NCI-H446 treated with DMSO at 0.1 percent for 48 hours (cell line): ENCODE measurements at regions not wholly inside any gene's neighbourhood (a gene's known extent, or its start where the extent isn't known, plus 50 kb on each side); places are given as distances from the start of the nearest gene placed in this dataset.

Source experiments
- DNase-seq: peaks from one replicate; lab custom pipeline; 2025; lab: John Stamatoyannopoulos, UW

DNA sequence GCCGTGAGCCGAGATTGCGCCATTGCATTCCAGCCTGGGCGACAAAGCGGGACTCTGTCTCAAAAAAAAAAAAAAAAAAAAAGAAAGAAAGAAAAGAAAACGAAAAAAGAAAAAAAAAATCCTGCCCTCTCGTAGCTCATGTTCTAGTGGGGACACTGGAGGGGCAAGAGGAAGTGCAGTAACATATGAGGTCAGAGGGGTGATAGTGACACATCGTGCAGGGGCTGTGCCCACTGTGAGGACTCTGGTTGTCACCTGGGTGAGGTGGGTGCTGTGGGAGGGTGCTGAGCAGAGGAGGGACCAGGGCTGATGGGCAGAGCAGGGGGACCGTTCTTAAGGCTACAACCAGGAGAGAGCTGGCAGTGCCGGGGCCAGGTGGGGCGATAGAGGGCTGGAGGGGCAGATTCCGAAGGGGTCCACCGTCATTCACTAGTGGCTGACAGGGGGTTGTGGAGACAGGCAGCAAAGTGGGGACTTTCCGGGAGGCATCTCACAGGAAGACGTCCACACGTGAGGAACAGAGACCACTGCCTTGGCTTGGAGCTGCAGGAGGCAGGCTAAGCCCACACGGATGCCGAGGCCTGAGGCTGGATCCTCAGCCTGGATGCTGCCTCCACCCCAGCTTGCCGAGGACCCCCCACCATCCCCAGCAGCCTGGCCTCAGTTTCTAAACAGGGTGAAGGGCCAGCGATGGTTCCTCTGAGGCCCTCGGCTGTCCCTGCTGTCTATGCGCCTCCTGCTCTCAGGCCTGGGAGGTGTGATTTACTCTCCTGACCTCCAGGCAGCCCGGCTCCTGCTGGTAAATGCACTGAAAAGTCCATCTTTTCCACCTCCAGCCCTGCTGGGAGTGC lies 154.3 kb upstream of the IQSEC1 start:
- DNase-seq, result no peak

DNA sequence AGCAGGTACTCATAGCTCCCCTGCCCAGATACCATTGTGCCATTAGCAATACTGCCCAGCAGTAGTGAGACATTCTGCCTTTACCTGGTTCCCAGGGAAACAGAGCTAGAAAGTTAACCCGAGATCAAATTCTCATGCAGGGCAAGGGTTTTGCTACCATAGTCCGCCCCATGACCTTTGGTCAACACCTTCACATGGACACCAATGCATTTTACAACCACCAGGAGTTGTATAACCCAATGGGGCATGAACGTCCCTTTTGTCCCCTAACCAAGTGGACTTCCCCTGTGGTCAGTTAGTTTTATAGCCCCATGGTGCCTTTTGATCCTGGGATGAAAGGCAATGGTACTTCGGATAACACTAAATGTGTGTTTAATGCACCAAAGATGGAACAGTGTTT lies 151.7 kb upstream of the IQSEC1 start:
- DNase-seq, result no peak

DNA sequence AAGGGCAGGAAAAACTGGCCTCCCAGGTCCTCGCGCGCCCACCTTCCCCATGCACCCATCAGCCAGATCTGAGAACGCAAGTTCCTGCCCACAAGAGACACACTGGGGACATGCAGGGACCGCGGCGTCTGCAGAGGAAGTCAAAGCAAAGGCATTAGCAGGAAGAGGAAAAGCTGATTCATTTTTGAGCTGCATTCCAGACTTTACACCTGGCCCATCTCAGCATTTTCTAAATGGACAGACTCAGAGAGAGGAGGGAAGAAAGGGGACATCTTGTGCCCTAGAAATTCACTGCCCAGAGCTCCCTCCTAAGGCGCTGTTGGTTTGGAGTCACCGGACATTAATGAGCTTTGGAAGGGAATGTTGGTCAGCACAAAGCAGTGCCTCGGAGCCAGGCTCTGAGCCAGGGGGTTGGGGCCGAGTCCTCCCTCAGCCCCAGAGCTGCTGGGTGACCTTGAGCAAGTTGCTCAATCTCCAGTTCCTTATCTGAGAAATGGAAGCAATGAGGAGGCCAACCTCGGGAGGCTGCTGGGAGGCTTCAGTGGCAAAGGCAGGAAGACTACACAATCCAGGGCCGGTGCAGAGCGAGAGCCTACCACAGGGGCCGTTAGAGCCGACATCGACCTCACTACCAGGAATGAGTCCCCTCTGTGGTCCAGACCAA lies 150.5 kb upstream of the IQSEC1 start:
- no peak for DNase-seq

DNA sequence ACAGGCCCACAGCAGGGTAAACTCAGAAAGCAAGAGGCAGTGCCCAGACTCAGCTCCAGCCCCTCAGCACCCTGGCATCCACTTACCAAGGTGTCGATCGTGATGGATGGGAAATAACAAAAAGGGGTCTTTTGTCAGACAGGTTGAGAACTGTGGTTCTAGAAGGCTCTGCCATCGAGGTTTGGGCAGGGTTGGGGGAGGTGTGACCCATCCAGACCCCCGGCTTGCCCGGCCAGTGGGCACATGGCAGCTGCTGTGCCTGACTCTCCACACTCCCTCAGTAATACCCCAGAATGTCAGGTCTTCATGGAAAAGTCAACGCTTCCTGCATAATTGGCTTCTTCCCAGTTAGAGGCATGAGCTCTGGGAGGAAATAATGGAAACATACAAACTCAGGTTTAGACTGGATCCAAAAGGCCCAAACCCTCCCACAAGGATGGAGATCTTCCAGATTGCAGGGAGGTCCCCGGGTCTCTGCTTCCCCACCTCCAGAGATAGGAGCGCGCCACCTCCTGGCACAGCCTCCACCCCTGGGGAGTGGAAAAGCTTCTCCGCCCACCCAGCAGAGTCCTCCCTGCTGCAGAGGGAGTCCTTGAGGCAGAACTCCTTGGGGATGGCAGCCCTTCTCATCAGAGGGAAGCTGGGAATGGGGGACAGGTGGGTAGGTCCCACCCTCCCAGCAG lies 149.8 kb upstream of the IQSEC1 start:
- no peak for DNase-seq

DNA sequence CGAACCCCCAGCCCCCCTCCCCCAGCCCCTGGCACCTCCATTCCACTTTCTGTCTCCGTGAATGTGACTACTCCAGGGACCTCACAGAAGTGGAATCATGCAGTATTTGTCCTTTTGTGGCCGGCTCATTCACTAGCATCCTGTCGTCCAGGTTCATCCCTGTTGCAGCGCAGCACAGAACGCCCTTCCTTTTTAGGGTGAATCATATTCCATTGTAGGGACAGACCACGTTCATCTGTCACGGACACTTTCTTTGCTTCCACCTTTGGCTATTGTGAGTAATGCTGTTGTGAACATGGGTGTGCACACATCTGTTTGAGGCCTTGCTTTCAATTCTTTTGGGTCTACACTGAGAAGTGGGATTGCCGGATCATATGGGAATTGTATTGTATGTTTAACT lies 148.9 kb upstream of the IQSEC1 start:
- DNase-seq, result no peak

DNA sequence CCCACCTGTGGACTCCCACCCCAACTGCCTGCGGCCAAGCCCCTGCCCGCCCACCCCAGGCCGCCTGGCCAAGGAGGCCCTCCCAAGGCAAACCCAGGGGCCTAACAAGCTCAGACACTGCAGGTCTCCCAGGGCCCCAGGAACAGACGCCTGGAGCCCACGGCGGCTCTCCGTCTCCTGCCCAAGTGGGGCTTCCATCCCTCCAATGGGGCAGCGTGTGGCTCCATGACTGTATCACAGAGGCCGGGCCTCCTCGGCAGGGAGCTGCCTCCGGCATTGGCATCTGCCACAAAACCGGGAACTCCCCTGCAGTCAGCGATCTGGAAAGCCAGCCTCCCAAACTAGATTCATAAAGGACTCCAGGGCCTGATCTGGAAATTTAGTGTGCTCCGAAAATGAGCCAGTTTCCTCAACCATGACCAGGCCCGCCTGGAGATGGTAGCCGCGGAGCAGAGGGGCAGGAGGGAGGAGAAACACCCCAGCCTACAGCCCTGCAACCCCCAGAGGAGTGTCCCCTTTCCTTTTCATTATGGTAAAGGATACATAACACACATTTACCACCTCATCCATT lies 148.3 kb upstream of the IQSEC1 start:
- no peak for DNase-seq

DNA sequence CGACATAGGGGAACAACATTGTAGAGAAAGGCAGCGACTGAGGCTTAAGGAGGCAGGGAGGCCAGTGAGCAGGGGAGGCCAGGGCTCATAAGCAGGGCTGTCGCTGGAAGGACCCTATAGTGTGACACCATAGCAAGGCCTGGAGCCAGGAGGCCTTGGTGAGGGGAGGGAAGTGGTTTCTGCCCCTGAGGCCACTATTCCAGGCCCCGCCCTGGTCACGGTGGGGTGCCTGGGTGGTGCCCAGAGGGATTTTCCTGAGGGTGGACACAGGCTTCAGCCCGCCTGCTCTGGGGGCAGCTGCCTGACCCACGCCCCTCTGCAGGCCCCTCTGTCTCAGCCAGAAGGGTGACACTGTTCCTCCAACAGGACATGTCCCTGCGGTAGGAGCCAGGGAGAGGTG lies 147.8 kb upstream of the IQSEC1 start:
- no peak for DNase-seq

DNA sequence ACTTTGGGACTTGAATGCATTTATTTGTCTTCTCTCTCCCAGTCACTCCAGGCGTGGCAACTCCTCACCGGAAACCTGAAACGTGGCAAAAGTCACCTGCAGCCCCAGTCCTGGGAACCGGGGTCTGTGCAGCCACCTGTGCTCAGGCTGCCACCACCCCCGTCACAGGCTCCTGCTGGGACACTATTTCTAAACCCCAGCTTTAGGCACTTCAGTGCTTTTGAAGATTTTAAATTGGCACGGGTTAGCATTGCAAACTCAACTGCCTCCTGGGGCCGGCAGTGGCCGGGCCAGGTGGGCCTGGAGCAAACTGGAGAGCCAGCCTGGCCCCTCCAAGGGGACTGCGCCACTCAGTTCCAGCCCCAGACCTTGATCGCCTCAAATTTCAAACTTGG lies 146.7 kb upstream of the IQSEC1 start:
- no peak for DNase-seq

DNA sequence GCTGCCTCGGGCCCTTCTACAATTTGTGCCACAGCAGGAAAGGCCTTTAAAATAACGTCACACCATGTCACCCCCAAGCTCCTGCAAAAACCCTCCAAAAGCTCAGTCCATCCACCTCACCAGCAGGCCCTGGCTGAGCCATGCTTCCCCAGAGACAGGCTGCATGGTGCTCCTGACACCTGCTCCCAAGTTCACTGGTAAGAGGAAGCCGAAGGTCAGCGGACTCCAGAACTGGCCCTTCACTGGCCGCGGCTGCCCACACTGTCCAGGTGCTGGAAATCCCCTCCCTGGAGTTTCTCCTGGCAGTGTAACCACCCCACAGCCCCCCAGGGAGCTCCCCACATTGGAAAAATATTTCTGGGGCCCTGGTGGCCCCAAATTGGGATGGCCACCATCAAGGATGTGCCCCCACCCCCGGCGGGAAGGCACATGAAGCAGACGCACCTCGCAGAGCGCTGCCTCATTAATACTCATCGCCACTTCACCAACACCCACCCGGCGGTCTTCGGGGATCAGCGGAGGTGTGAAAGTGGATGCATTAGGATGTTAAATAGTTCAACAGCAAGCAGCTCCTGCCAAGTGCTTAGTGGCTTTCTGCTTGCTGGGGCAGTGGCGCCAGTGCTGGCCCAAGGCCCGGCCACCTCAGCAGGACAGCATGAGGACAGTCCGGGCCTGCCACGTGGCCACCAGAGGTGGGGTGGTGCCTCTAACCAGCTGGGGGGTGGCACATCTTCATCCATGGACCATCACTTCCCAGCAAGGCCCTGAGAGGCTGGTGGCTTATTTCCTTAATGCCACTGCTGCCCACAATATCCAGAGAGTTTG lies 146.1 kb upstream of the IQSEC1 start:
- no peak for DNase-seq

DNA sequence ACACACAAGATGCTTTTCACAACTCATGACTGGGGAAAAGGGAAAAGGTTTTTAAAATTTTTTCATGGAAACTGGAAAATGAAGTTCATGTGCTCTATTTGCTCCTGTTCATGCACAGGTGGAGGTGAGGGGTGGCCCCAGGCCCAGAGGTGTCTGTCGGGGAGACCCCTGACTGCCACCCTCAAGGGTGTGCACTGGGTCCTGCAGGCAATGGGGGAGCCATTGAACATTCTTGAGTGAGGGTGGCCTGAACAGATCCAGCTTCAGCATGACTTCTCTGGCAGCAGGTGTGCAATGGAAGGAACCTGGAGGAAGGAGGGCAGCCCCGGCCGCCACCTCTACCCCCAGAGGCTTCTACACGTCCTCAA lies 145.3 kb upstream of the IQSEC1 start:
- no peak for DNase-seq

DNA sequence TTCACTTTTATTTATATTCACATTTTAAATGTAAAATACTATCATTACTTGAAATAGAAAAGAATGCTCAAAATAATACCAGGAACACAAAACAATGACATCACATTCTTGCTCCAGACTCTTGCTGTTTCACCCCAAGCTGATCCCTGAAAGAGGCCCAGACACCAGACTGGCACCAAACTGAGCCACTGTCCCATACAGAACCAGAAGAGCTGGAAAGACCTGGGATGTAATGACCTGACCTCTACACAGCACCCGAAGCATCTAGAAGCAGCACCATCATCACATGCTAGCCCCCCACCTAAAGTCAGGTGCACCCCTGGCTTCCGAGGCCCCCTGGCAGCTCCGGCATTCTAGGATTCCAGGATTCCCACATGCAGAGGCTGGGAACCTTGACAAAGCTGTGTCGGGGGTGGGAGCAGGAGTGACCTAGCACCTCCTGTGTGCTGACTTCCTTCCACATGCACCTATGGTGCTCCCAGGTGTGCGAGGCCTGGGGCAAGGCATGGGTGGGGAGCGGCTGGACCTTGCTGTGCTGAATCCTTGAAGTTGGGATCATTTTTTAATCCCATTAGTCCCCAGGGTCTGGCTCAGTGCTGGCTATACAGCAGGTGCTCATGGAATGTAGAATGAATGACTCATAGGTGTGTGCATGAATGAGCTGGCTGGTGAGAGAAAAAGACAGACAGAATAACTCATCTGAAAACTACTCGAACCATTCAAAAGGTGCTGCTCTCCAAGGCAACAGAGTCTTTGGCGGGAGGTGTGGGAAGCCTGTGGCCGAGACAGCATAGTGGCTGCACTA lies 144.7 kb upstream of the IQSEC1 start:
- no peak for DNase-seq

DNA sequence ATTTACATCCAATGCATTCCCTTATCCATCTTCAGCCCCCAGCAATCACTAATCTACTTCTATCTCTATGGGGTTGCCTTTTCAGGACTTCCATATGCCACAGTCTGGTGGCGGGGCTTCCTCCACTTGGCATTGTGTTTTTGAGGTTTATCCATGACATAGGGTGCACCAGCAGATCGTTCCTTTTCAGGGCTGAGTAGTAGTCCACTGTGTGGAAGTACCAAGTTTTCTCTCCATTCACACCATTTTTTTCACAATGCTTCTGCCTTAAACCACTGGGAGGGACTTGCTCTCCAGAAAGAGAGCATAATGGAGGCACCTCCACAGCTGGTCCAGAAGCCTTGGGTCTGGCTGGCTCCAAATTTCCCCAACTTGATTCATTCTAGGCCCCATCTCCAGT lies 144.0 kb upstream of the IQSEC1 start:
- DNase-seq, result no peak

DNA sequence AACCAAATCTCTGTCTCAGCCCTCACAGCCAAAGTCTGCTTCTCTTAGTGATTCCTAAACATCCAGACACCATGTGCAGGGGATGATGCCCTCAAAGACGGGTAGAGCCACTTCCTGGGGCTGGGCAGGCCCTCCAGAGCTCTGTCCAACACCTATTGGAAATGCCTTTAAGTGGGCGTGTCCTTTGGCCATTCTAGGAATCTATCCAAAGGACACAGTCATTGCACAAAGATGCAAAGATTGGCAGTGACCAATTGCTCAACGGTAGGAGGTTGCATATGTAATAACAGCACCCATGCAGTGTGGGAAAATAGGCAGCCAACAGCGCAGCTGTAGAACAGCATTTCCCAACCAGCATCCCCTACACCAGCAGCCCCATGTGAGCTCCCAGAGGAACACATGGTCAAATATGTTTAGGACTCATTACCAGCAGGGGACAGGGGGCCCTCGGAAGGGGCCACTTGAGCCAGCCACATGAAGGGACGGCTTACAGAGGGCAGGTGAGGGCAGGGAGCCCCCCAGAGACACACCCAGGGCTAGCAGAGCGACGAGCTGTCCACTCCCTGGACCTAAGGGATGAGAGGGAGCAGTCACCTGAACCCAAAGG lies 142.8 kb upstream of the IQSEC1 start:
- no peak for DNase-seq

DNA sequence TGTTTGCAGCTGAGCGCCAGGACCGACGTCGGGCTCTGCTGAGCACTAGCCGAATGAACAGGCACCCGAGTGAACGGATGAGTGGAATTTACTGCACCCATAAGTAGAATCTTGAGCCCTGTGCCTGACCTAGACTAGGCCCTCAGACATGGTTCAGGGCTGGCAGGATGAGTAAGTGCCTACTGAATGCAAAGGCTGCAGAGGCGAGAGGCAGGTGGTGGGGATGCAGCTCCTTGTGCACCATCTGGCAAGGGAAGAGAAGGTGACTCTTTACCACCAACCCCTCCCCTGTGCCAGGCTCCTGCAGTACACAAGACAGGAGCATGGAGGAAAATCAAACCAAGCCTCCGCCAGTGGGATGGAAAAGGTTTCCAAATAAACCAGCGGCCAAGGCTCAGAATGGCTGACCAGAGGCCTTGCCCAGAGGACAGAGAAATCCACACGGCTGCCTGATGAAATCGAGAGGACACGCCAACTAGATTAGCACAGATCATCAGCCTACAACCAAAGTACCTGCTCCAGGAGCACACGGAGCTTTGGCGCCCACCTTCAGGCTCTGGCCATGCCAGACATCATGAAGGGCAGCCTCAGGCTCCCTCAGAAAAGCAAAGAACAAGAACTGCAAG lies 141.7 kb upstream of the IQSEC1 start:
- no peak for DNase-seq

DNA sequence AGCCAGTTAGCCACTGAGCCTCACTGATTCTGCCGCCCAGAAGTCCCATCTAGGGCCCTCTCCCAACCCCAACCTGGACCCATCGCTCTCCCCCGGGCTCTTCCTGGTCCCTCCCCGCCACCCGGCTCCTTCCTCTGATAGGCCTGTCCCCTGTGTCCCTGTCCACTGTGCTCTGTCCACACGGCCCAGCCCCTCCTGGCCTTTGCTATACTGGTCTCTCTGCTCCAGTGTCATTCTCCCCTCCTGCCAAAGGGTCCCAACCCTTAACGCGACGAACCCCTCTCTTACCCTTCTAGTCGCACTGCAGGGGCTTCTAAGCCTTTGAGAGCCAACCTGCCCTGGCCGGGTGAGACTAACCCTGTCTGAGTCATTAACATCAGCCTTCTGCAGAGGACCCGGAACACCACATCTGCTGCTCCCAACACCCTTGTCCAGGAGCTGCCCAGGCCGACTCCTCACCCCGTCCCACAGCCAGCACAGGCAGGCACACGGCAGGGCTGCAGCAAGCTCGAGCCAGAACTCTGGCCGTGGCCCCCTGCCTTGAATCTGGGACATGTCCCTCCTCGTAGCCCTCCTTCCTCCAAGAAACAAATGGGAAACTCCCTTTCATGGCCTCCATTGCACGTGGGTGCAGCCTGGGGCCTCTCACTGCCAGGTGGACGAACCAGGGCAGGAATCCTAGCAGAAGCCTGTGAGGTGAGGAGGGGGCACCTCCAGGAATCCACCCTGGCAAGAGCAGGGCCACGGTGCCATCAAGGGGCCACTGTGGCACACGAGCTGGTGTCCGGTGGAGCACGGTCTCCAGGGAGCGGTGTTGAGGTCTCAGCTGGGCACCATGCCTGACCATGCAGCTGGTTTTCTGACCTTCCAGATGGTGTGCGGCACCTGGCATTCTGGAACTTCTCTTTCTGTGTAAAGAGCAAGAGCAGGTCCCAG lies 140.9 kb upstream of the IQSEC1 start:
- DNase-seq, result no peak

DNA sequence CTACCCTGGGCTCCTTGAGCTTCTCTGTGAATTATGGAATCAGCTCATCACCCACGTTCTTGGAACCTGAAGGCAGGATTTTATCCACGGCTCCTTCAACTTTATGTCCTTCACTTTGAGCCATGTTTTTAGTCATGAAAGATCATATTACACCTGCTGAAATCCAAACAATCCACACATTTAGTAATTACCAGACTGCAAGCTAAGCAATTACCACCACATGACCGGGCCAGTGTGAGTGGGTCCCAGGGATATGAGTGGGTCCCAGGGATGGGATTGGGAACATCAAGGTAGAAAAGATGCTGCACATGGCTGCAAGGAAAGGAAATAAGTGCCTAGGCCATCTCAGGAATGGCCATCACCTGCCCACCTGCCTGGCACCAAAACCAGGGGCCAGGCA lies 140.3 kb upstream of the IQSEC1 start:
- DNase-seq, result no peak

DNA sequence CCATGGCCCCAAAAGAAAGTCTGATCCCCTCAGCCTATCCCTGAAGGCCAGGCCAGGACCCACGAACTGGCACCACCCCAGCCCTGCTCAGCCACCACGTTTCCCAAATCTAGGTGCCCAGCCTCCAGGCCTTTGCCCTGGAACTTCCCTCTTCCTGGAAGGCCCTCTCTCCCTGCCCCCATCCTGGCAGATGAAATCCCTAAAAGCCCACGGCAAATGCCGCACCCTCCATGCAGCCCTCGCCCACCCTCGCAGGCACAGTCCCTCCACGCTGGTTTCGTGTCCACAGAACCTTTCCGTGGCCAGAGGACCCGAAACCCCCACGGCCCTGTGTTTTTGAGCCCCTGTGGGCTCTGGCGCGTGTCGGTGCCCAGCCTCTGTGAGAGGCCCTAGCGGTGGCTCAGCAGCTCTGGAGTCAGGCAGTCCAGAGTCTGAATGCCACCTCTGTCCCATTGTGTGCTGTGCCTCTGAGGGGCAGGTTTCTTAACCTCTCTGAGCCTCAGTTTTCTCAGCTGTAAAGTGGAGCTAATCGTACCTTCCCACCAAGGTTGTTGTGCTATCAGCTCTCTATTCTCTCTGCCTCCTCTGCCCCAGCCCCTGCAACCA lies 138.5 kb upstream of the IQSEC1 start:
- DNase-seq, result no peak

DNA sequence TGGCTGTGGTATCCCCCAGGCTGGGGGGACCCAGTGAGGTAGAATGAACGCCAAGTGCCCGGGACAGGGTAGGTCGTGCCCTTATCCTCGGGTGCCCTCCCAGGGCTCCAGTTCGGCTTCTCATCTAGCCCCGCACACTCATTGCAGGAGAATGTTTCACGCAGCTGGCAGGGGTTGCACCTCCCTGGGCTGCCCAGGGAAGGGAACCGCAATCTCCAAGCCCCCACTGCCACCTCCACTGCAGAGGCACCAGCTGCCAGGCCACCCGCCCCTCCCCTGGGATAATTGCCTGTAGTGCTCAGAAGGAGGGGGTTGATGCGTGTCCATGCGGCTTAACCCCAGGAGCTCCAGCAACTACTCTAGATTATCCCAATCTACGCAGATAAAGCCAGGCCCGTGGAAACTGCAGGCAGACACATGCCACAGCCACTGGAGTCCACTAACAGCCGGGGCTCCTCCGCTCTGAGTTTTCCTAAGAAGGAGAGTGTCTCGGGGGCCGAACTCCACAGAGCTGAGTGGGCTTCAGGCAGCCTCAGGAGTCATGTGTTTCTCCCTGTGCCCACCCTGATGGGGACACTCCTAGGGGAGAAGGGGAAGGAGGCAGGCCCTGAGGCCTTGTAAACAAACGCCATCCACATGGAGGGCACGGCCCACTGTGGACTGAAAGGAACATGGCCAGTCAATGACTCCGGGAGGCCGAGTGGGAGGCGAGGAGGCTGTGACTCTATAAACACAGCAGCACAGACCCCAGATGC lies 137.2 kb upstream of the IQSEC1 start:
- no peak for DNase-seq
